PC-9 (cell line): ENCODE measurements at regions not wholly inside any gene's neighbourhood (a gene's known extent, or its start where the extent isn't known, plus 50 kb on each side); places are given as distances from the start of the nearest gene placed in this dataset.
"Not testable (repeated sequence)": the region's sequence is repeated elsewhere in the genome, so short reads cannot be mapped to it uniquely, and the experiment has no call there.

Source experiments
- CTCF ChIP-seq: fragments of 200-600 bp; sonication (generic); conservative IDR thresholded peaks from 2 replicates; pipeline ENCODE4 v1.6.1; 2017; ENCODE audit warnings: mixed run types, antibody characterized with exemption, mild to moderate bottlenecking, moderate library complexity
- EZH2 ChIP-seq: fragments of 200-600 bp; sonication (generic); IDR thresholded peaks from 2 replicates; pipeline ENCODE4 v1.8.0; 2017; ENCODE audit warnings: antibody characterized with exemption, low read depth

DNA sequence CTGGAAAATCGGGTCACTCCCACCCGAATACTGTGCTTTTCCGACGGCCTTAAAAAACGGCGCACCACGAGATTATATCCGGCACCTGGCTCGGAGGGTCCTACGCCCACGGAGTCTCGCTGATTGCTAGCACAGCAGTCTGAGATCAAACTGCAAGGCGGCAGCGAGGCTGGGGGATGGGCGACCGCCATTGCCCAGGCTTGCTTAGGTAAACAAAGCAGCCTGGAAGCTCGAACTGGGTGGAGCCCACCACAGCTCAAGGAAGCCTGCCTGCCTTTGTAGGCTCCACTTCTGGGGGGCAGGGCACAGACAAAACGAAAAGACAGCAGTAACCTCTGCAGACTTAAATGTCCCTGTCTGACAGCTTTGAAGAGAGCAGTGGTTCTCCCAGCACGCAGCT, 132.5 kb upstream of the TLE4 start:
- not testable (repeated sequence) for TF ChIP-seq CTCF, EZH2
